HG02973 (cell line): ENCODE measurements at regions not wholly inside any gene's neighbourhood (a gene's known extent, or its start where the extent isn't known, plus 50 kb on each side); places are given as distances from the start of the nearest gene placed in this dataset.
"Not testable (repeated sequence)": the region's sequence is repeated elsewhere in the genome, so short reads cannot be mapped to it uniquely, and the experiment has no call there.

ENCODE experiments used
- ATAC-seq: cut with Tn5 transposase; IDR thresholded peaks from one replicate; pipeline ENCODE4 v1.9.1; 2021; ENCODE audit warnings: moderate library complexity; ENCODE audit not compliant: unreplicated experiment

DNA sequence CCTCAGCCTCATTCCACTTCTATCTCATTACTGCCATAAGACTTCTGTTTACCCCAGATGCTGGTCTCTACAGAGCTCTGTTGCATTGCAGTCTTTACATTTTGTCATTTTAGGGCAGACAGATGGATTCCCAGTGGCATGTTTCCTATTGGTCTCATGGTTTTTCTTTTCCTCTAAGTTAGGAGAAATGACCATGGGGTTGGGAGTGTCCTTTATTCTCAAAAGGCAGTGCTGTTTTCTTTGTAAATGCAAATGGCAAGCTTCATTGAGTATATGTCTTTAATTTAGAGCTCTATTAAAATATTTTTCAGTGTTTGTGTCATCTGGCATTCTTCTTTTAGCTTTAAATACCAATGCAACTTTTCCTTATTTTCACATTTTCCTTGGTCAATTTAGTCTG is 57.0 kb downstream of the MSTN start:
- ATAC-seq = no peak

DNA sequence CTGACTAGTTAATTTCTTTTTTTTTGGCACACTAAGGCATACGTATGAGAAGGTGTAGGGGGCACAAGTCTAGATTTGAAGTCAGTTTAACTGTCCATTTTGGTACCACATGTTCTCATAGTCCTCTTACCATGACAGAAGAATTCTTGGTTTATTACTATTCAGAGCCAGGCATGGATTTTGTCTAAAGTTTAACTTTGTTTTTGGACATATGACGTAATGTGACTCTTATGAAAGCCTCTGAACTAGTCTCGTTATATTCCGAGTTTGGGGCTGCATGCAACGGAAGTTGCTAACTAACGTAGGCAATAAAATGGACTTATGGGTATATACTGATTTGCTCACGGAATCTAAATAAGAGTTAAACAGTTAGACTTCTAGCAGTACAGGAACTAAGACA is 62.9 kb downstream of the MSTN start:
- ATAC-seq = no peak

DNA sequence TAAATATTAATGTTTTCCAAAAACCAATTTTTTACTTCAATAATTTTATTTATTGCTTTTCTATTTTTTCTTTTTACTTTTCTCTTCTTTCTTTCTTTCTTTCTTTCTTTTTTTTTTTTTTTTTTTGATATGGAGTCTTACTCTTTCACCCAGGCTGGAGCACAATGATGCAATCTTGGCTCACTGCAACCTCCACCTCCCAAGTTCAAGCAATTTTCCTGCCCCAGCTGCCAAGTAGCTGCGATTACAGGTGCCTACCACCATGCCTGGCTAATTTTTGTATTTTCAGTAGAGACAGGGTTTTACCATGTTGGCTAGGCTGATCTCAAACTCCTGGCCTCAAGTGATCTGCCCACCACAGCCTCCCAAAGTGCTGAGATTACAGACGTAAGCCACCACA is 63.9 kb downstream of the MSTN start:
- not testable (repeated sequence) for ATAC-seq

DNA sequence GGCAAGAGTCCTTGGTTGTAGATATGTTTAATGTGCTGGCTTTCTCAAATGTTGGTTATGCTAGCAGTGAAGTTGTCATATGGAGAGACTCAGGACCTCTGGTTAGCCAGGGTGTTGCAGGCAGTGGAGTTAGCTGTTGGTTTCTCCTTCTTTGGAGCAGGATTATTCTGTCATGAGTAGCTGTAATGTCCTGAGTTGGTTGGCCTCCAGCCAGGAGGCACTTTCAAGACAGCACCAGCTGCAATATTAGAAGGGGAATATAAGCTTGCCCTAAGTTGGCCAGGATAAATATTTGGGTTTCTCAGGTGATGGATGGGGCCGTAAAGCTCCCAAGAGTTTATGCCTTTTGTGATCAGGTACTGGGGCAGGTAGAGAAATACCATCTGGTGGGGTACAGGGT is 65.5 kb downstream of the MSTN start:
- no peak for ATAC-seq

DNA sequence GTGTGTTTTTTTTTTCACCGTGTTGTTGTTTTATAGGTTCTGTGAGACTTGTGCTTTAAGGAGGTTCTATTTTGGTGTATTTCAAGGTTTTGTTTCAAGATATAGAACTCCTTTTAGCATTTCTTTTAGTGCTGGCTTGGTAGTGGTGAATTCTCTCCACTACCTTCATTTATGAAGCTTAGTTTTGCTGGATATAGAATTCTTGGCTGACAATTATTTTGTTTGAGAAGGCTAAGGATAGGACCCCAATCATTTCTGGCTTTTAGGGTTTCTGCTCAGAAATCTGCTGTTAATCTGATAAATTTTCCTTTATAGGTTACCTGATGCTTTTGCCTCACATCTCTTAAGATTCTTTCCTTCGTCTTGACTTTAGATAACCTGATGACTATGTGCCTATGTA is 66.8 kb downstream of the MSTN start:
- ATAC-seq = no peak

DNA sequence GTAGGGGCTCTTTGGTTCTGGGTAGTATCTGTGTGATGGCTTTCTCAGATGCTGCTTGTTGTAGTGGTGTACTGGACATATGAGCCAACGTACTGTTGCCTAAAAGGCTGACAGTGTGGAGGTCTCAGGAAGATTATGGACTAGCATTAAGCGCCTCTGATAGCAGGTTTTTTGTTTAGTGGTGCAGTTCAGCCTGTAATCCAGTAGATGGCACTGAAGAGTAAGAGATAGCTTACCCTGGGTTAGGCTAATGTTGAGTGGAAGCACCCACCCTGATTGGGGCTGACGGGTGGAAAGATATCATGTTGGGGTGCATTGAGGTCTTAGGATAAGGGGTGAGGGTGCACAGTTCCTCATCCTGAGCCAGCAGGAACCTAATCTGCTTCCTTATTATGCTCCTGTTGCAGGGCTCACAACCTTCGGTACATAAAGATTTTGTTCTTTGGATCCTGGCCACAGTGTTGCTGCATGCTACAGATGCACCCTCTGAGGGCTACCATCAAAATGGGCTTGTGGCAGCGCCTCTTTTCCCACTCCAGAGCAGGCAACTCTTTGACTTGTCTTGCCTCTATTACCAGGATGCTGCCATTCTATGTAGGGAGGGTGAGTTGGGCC is 79.6 kb downstream of the MSTN start:
- ATAC-seq = no peak

DNA sequence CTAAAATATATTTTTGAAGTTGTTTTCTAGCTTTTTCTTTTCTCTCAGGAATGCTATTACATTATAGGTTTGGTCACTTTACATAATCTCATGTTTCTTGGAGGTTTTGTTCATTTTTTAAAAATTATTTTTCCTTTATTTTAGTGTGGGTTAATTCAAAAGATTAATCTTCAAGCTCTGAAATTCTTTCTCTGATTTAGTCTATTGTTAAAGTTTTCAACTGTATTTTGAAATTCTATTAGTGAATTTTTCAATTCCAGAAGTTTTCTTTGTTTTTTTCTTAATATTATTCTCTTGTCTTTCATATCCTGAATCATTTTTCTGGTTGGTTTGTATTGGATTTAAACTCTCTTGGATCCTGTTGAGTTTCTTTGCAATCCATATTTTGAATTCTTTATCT is 80.4 kb downstream of the MSTN start:
- no peak for ATAC-seq

DNA sequence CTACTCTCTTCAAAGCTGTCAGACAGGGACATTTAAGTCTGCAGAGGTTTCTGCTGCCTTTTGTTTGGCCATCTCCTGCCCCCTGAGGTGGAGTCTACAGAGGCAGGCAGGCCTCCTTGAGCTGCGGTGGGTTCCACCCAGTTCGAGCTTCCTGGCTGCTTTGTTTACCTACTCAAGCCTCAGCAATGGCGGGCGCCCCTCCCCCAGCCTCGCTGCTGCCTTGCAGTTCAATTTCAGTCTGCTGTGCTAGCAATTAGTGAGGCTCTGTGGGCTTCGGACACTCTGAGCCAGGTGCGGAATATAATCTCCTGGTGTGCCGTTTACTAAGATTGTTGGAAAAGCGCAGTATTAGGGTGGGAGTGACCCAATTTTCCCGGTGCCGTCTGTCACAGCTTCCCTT is 86.0 kb downstream of the MSTN start:
- not testable (repeated sequence) for ATAC-seq

DNA sequence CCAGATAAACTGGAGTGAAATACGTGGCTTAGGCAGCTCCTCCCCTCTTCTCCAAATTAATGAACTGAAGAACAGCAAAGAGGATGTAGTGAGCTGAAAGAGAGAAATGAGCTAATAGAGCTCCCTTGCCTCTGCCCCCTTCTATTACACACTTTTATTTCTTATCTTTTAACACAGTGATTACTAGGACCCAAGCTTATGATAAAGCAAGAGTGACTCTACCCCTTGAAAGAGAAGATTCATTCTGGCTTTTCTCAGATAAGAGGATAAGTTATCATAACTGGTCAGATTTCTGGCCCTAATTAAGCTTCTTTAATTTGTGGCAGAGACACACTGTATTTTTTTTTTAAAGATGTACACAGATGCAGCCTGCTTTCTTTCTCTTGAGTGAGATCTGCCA is 102.2 kb downstream of the MSTN start:
- ATAC-seq = no peak

DNA sequence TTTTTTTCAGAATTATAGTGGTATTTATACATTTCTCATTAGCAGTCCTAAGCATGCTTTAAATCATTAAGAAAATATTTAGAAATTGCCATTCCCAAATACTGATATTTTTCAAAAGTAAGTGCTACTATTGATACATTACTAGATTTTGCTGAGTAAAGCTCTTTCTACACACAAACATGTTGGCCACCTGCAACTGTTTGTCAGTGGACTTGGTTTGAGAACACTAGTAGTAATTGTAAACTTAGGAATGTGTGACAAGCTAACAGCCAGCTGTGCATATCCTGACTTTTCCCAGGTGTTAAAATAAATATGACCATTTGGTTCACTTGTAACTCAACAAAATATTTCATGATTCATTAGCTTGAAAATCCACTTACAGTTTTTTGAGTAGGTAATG is 103.1 kb downstream of the MSTN start:
- ATAC-seq = no peak

DNA sequence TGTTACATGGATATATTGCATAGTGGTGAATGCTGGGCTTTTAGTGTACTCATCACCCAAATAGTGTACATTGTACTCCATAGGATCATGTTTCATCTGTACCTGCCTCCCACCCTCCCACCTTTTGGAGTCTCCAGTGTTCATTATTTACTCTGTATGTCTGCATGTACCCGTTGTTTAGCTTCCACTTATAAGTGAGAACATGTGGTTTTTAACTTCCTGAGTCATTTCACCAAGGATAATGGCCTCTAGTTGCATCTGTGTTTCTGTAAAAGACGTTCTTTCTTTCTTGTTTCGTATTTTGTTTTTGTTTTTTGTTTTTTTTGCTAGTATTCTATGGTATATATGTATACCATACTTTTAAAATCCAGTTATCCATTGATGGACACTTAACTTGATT is 107.5 kb downstream of the MSTN start:
- peak; percentile 63 for ATAC-seq

DNA sequence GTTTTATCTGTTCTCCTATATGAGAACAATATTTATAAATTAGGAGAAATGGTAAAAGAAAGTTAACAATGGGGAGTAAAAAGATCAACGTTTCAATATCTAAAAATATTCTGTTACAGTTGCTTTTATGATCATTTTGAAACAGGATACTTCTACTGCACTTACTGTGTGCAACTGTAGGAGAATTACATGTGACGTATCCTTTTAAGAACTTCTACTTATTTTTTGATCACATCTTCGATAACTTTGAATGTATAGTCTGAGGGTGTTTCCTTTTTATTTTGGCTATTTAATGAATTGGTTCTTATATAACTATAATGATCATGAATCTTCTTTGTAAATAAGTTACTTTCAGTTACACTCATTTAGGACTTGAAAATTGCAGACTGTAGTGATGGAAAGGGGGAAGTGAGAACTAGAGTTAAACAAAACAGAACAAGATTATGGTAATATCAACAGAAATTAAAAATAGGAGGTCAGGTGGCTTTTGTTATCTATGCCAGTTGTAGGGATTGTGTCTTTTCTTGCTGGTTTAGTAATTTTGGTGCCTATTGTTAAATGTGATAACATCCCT is 109.9 kb downstream of the MSTN start:
- ATAC-seq = peak; percentile 89

DNA sequence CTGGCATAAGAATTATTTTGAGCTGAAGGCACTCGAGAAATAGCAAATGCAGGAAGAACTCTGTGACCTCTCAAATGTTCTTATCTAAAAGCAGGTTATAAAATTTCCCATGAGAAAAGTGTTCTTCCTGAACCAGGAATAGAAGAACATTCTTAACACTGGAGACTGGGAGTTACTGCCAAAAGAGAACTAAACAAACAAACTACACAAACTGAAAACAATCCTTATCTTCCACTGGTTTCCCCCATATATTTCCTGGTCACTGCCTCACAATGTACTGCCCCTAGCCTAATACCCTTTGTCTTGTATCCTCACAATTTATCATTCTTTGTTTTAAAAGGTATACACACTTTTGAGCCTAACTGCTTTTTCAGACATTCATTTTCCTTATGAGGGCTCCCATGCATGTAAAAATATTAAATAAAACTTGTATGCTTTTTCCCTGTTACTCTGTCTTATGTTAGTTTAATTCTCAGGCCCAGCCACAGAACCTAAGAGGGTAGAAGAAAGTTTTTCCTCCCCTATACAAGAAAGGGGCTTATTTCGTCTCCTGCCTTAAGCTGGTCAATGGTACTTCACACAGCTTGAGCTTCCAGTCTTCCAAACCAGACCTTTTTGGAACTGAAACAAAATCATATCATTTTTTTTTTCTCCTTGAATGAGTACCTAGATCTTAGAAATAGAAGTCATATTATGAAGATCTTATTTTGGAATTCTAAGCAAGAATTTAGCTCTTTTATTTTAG is 110.6 kb downstream of the MSTN start:
- peak; percentile 33 for ATAC-seq

DNA sequence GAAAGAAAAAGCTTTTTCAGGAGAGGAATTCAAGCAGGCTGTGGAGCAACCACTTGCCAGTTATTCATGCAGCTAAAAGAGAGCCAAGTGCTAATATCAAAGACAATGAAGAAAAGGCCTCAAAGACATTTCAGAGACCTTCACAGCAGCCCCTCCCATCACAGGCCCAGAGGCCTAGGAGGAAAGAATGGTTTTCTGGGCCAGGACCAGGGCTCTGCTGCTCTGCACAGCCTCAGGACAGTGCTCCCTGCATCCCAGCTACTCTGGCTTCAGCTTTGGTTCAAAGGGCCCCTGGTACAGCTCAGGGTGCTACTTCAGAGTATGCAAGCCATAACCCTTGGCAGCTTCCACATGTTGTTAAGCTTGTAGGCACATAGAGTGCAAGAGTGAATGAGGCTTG is 119.5 kb downstream of the MSTN start:
- no peak for ATAC-seq

DNA sequence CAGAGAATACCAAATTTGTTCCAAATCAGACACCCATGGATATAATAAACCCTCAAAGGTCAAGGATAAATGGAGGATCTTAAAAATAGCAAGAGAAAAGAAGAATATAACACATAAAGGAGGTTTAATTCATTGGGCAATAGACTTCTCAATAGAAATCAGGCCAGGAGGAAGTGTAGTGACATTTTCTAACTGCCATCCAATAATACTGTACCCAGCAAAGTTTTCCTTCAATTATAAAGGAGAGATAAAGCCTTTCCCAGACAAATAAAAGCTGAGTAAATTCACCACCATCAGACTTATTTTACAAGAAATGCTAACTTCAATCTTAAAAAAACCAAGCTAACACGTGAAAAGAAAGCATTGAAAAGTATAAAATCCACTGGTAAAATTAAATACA is 121.6 kb downstream of the MSTN start:
- ATAC-seq = no peak

DNA sequence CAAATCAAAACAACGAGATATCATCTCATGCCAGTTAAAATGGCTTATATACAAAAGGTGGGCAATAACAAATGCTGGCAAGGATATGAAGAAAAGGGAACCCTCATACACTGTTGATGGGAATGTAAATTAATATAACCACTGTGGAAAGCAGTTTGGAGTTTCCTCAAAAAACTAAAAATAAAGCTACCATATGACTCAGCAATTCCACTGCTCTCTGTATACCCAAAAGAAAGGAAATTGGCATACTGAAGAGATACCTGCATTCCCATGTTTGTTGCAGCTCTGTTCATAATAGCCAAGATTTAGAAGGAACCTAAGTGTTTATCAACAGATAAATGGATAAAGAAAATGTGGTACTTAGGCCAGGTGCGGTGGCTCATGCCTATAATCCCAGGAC is 124.8 kb downstream of the MSTN start:
- no peak for ATAC-seq

DNA sequence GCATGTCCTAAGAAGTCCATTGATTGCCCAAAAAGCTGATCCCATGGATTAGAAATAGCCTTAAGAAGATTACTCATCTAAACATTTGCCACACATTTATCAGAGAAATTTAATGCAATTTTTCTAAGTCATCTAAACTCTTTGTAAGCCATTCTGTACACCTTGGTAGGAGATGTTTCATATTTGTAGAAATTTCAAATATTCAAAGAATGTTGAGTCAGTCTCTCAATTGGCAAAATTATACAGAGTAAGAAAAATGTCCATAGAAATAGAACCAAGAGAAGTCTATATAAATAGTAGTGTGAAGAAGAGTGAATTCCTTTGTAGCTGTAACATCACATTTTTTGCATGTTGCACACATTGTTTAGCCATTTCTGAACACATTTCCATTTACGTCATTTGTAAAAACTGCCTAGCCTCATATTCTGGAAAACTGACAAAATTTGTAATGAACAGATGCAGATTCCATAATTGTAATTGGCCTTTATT is 128.6 kb downstream of the MSTN start:
- ATAC-seq = no peak

DNA sequence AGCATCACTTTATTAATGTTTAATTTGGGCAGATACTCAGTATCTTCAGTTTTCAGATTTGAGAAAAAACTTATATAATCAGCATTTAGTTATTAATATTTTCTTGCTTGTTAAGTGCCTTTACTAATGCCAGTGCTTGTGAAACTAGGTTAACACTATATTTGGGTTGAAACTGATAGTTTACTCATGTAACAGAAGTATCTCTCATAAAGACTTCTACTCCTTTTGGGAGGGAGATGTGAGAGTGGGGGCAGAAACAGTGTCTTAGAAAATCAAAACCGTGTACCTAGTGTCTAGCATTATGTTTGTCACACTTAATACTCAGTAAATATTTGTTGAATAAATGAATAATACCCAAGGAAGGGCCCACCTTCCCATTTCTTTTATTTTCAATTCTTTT is 129.5 kb downstream of the MSTN start:
- peak; percentile 97 for ATAC-seq

DNA sequence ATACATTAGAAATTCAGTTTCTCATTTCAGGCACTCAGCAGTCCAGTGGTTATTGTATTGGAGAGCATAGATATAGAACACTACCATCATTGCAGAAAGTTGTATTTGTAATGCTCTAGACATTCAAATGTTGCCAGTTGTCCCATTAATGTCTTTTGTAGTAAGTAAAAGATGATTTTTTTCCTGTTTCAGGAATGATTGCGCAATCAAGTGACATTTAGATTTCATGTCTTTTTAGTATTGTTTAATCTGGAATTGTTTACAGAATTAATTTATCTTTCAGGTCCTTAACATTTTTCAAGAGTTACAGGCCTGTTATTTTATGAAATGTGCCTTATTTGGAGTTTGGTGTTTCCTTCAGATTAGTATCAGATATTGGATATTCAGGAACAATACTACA is 134.7 kb downstream of the MSTN start:
- no peak for ATAC-seq
